ENCODE measurements at regions not wholly inside any gene's neighbourhood (a gene's known extent, or its start where the extent isn't known, plus 50 kb on each side); places are given as distances from the start of the nearest gene placed in this dataset.

DNA sequence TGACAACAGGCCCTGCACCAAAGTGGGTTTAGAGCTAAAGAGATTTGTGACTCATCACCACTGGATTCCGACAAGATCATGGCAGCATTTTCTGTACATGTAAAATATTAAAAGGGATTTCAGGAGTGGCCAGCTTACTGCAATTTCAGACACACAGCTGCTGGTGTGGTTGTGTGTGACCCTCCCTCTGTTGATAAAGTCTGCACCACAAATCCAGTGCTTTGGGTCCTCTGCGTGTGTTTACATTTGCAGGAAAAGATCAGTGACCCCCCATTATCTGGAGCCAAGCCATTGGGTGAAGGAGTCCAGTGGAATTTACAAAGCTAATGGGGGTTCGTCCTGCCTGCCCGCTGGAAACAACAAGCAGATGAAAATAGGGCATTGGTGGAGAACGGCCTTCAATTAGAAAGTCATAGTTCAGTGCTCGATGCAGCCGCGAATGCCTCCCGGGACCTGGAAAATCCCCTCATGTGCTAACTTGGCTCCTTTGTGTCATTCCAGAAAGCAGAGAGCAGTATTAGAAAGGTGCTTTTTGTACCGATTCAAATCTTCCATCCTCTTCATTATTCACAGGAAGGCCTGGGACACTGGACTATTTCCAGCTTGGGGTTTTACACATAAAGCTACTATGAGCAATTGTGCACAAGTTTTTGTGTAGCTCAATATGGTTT is 188.5 kb upstream of the TMEM132C start:
- TF ChIP-seq, protein P1, sequence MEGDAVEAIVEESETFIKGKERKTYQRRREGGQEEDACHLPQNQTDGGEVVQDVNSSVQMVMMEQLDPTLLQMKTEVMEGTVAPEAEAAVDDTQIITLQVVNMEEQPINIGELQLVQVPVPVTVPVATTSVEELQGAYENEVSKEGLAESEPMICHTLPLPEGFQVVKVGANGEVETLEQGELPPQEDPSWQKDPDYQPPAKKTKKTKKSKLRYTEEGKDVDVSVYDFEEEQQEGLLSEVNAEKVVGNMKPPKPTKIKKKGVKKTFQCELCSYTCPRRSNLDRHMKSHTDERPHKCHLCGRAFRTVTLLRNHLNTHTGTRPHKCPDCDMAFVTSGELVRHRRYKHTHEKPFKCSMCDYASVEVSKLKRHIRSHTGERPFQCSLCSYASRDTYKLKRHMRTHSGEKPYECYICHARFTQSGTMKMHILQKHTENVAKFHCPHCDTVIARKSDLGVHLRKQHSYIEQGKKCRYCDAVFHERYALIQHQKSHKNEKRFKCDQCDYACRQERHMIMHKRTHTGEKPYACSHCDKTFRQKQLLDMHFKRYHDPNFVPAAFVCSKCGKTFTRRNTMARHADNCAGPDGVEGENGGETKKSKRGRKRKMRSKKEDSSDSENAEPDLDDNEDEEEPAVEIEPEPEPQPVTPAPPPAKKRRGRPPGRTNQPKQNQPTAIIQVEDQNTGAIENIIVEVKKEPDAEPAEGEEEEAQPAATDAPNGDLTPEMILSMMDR (IDR thresholded peaks at IDR 0.05; ENCODE audit: insufficient read depth, low read length) = no peak
- no peak overlapping the region for H3K4me3 ChIP-seq (ENCODE audit: low read depth, low read length)
- peak; percentile 37 for DNase-seq (ENCODE audit: low read depth)

DNA sequence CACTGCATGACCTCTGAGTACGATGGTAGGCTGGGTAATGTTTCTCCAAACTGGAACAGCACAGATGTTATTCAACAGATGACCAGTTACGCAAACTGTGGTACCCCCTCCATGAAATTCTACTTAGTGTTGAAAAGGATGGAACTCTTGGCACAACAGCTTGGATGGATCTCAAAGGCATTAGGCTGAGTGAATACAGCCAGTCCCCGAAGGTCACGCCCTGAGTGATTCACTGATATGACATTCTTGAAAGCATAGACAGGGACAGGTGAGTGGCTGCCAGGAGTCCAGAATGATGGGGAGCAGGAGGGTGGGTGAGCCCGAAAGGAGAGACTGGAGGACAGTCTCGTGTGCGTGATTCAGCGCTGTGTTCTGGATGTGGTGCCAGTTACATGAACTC is 187.5 kb upstream of the TMEM132C start:
- TF ChIP-seq, protein P1 (IDR thresholded peaks at IDR 0.05; ENCODE audit: insufficient read depth, low read length) = no peak
- DNase-seq (ENCODE audit: low read depth) = no peak
- H3K4me3 ChIP-seq (ENCODE audit: low read depth, low read length) = no peak overlapping the region

- H3K4me3 ChIP-seq (ENCODE audit: low read depth, low read length) = no peak overlapping the region
- no peak for DNase-seq (ENCODE audit: low read depth)
- TF ChIP-seq, protein P1 (IDR thresholded peaks at IDR 0.05; ENCODE audit: insufficient read depth, low read length) = no peak
These were observed 183.7 kb upstream of the TMEM132C start for GRCh38 chr12:128083132-128083729.

GRCh38 chr12:128088926-128089325 is 178.0 kb upstream of the TMEM132C start:
- TF ChIP-seq, protein P1 (IDR thresholded peaks at IDR 0.05; ENCODE audit: insufficient read depth, low read length) = no peak
- H3K4me3 ChIP-seq (ENCODE audit: low read depth, low read length) = no peak overlapping the region
- no peak for DNase-seq (ENCODE audit: low read depth)

GRCh38 chr12:128089961-128090360 is 177.0 kb upstream of the TMEM132C start:
- H3K4me3 ChIP-seq (ENCODE audit: low read depth, low read length) = no peak overlapping the region
- TF ChIP-seq, protein P1 (IDR thresholded peaks at IDR 0.05; ENCODE audit: insufficient read depth, low read length) = no peak
- DNase-seq (ENCODE audit: low read depth) = no peak

GRCh38 chr12:128091101-128091720 is 175.8 kb upstream of the TMEM132C start:
- DNase-seq (ENCODE audit: low read depth) = no peak
- TF ChIP-seq, protein P1 (IDR thresholded peaks at IDR 0.05; ENCODE audit: insufficient read depth, low read length) = no peak
- H3K4me3 ChIP-seq (ENCODE audit: low read depth, low read length) = no peak overlapping the region

All from fibroblast of the aortic adventitia (primary cell).